Heart right ventricle (tissue), 16 donors: ENCODE measurements at regions not wholly inside any gene's neighbourhood (a gene's known extent, or its start where the extent isn't known, plus 50 kb on each side); places are given as distances from the start of the nearest gene placed in this dataset.

ENCODE experiments used
- ATAC-seq, 8 donors: fragments of 200-7000 bp; cut with Tn5 transposase; one replicate each; pipeline ENCODE4 v1.9.1; 2020; ENCODE audit warnings: mild to moderate bottlenecking in 8 of 8, moderate library complexity in 8 of 8, moderate number of reproducible peaks in 1 of 8
- DNase-seq, 2 donors: peaks; one replicate each; pipeline ENCODE4 v3.0.0-alpha.2; 2020
- H3K27ac ChIP-seq, 10 donors: fragments of 200-600 bp; sonication (generic) in 2 of 10; one replicate each; pipeline versions ENCODE4 v1.5.0 to v1.8.0; 2020 to 2022; ENCODE audit warnings: mild to moderate bottlenecking in 3 of 10
- H3K27me3 ChIP-seq, 7 donors: fragments of 200-600 bp; one replicate each; pipeline ENCODE4 v1.8.0; 2021 to 2022; ENCODE audit warnings: mild to moderate bottlenecking in 2 of 7
- H3K36me3 ChIP-seq, 9 donors: fragments of 200-600 bp; sonication (generic) in 1 of 9; one replicate each; pipeline versions ENCODE4 v1.5.0 to v1.8.0; 2020 to 2022; ENCODE audit warnings: mild to moderate bottlenecking in 2 of 9
- H3K4me1 ChIP-seq, 9 donors: fragments of 200-600 bp; sonication (generic) in 1 of 9; one replicate each; pipeline versions ENCODE4 v1.5.0 to v1.8.0; 2020 to 2022; ENCODE audit warnings: mild to moderate bottlenecking in 4 of 9
- H3K4me3 ChIP-seq, 10 donors: fragments of 200-600 bp; sonication (generic) in 2 of 10; one replicate each; pipeline versions ENCODE4 v1.5.0 to v1.8.0; 2020 to 2022; ENCODE audit warnings: mild to moderate bottlenecking in 7 of 10, moderate library complexity in 2 of 10
- H3K9me3 ChIP-seq, 11 donors: fragments of 200-600 bp in 10 of 11; sonication (generic) in 2 of 11; one replicate each; pipeline versions ENCODE4 v1.5.0 to v1.8.0; 2013 to 2022; ENCODE audit warnings: mild to moderate bottlenecking in 2 of 11, control low read depth in 1 of 11, moderate library complexity in 1 of 11
- WGBS, 2 donors: extraction: QIAGEN DNeasy Blood & Tissue Kit; methylation state at CpG; one replicate each; pipeline ENCODE4 v1.1.7; 2013; ENCODE audit warnings: inconsistent platforms in 1 of 2; 5-methylcytosine and 5-hydroxymethylcytosine counted together
- intact Hi-C, 10 donors: fragments of 100-400 bp; cut with DNase I; formaldehyde crosslinking; loops; one replicate each; pipeline versions ENCODE4 v1.11.1 to v1.14.2; 2022
- TF ChIP-seq, protein P1 (sequence below), 9 donors: fragments of 200-600 bp; sonication (generic) in 2 of 9; IDR thresholded peaks; one replicate each; pipeline versions ENCODE4 v1.5.0 to v1.8.0; 2021 to 2022; ENCODE audit warnings: antibody characterized with exemption in 9 of 9, mild to moderate bottlenecking in 5 of 9, moderate library complexity in 1 of 9
- donor health status: Arrhythmogenic right ventricular cardiomyopathy.
- donor health status: ischemic (EF 13 %, LVEDD 7.1; RV severe dilation, severe dysfunction).
- donor health status: healthy with polysubstance abuse.
- donor health status: DM: no; HTN: yes; CAD: no.
- donor health status: DM: no; HTN: no; CAD: no.
- donor health status: ischemic (EF 25% LVEDD 6.9; RV normal size, moderate dysfunction).
- donor health status: ischemic (EF 25% LVEDD 5.7; RV mildly dilated, moderate dysfunction).
- donor health status: healthy.
- donor health status: DM: yes; HTN: yes; CAD: no.
- donor health status: Ischemic cardiomyopathy.
- donor health status: ischemic (EF 35%, LVEDD 5.7; RV mildly dilated, moderate dysfunction).
- donor health status: nonischemic (EF 11% LVEDD 7.7; RV severe dilation, severe dysfunction).
- donor health status: DM: yes; HTN: yes; CAD: no.
- donor health status: PGD.
- donor health status: ischemic (EF 29% LVEDD 5.4; RV normal size, mild dysfunction).
- donor health status: nonischemic (EF 23%, LVEDD 6.1; RV moderate dilation, normal function).

DNA sequence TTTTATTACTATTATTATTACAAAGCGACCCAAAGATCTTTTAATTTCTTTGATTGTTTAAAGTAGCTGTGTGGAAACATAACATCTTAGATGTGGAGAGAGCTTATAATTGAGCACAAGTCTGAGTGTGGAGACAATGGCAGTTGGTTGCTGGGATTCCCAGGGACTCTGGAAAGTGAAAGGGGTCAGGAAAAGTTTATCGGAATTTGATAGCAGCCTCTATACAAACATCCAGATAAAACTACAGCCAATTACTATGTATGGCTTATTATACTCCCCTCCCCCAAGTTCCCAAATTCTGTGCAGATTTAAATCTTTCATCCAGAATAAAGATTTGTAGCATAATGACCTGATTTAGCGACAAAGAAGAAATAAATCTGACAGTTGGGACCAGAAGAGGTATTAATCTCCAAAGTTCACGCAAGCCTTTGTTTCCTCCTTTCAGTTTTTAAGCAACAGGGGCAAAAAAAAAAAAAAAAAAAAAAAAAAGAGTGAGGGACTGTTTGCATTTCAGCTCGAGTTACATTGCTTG, 121.4 kb upstream of the MAP3K7 start:
- 72 to 74% methylated on average over 5 of the region's 5 CpGs for WGBS, 2 donors
- TF ChIP-seq, protein P1, sequence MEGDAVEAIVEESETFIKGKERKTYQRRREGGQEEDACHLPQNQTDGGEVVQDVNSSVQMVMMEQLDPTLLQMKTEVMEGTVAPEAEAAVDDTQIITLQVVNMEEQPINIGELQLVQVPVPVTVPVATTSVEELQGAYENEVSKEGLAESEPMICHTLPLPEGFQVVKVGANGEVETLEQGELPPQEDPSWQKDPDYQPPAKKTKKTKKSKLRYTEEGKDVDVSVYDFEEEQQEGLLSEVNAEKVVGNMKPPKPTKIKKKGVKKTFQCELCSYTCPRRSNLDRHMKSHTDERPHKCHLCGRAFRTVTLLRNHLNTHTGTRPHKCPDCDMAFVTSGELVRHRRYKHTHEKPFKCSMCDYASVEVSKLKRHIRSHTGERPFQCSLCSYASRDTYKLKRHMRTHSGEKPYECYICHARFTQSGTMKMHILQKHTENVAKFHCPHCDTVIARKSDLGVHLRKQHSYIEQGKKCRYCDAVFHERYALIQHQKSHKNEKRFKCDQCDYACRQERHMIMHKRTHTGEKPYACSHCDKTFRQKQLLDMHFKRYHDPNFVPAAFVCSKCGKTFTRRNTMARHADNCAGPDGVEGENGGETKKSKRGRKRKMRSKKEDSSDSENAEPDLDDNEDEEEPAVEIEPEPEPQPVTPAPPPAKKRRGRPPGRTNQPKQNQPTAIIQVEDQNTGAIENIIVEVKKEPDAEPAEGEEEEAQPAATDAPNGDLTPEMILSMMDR (IDR thresholded peaks at IDR 0.05) = no peak
- Histone ChIP-seq H3K36me3 (no peaks in the 10 kb centered on the region), H3K9me3 (peaks cover 0 to 2% (median 0%) of the 10 kb centered on the region in 11 donors), H3K4me3 (no peak overlapping the region), H3K27me3 (no peaks in the 10 kb centered on the region), H3K27ac (no peak overlapping the region), H3K4me1 (peaks cover 0 to 3% (median 0%) of the 10 kb centered on the region in 9 donors)
- DNase-seq (no peak), ATAC-seq (no peak)
- intact Hi-C loops = no loop called here

DNA sequence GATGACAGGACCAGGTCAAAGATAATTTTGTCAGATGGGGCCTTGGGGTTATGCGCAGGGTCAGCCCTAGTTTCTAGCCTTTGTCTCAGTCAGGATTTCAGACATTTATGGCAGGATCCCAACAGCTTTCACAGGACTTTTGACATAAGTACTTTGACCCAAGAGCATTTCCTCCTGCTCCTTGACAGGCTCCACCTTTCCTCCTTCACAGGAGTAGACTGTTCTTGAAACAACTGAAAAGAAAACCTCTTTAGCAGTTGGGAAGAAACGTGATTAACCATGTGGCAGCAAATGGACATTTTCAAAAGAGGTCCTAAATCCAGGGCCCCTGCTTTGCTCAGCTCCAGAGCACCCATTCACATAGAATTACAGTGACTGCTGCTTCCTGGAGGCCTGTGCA, 120.4 kb upstream of the MAP3K7 start:
- DNase-seq (no peak), ATAC-seq (no peak)
- no peaks in the 10 kb centered on the region for H3K27me3 ChIP-seq
- no peak overlapping the region for H3K27ac ChIP-seq
- H3K4me1 ChIP-seq = peaks cover 0 to 3% (median 0%) of the 10 kb centered on the region in 9 donors
- TF ChIP-seq, protein P1 (IDR thresholded peaks at IDR 0.05) = no peak
- no peak overlapping the region for H3K4me3 ChIP-seq
- H3K36me3 ChIP-seq = no peaks in the 10 kb centered on the region
- peaks cover 0 to 2% (median 0%) of the 10 kb centered on the region in 11 donors for H3K9me3 ChIP-seq
- intact Hi-C loops = no loop called here
- 58 to 73% methylated on average over 2 of the region's 2 CpGs for WGBS, 2 donors

DNA sequence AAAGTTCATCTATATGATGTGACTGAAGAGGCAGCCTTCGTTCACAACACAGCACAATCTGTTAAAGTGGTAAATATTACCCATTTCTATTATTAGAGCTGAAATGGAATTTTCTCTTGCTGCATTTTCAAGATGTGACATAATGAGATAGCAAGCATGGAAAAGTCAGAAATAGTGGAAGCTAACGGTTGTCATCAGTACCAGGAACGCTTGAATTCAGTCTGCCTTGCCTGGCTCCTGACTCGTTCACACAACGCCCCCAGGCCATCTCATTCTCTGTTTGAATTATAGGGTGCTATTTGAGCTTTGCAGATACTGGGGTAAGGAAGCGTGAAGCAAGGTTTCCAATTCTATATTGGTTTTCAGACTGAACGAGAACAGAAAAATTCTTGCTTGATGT, 116.5 kb upstream of the MAP3K7 start:
- no peak overlapping the region for H3K27ac ChIP-seq
- no peaks in the 10 kb centered on the region for H3K4me1 ChIP-seq
- no peaks in the 10 kb centered on the region for H3K9me3 ChIP-seq
- no peaks in the 10 kb centered on the region for H3K36me3 ChIP-seq
- no peak for ATAC-seq
- intact Hi-C loops = no loop called here
- H3K4me3 ChIP-seq = no peak overlapping the region
- DNase-seq = no peak
- WGBS, 2 donors = 54 to 59% methylated on average over 7 of the region's 7 CpGs
- peaks cover 0 to under 1% (median 0%) of the 10 kb centered on the region in 7 donors for H3K27me3 ChIP-seq
- TF ChIP-seq, protein P1 (IDR thresholded peaks at IDR 0.05) = no peak

DNA sequence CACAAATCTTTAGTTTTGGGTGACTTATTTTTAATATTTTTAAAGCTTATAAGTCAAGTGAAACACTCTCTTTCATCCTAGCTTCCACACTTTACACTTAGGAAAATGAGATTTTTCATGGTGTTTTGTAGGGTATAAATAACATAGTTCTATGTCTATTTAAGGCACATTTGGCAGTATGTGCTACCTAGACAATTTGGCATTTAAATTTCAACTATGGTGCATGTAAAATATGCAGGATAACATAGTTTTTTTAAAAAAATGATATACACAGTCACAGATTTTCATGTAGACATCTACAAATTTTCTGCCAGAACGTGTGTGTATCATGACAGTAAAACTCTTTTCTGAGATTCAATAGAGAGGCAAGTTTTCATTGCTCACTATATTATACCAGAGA, 115.1 kb upstream of the MAP3K7 start:
- no peak overlapping the region for H3K4me3 ChIP-seq
- no peak overlapping the region for H3K27ac ChIP-seq
- H3K4me1 ChIP-seq = no peaks in the 10 kb centered on the region
- no peaks in the 10 kb centered on the region for H3K36me3 ChIP-seq
- ATAC-seq = no peak
- no peak for DNase-seq
- intact Hi-C loops = no loop called here
- H3K27me3 ChIP-seq = peaks cover 0 to 2% (median 0%) of the 10 kb centered on the region in 7 donors
- H3K9me3 ChIP-seq = no peaks in the 10 kb centered on the region
- TF ChIP-seq, protein P1 (IDR thresholded peaks at IDR 0.05) = no peak
- WGBS, 2 donors = 84 to 90% methylated on average over 1 of the region's 1 CpG
